A673 (cell line): ENCODE measurements at regions not wholly inside any gene's neighbourhood (a gene's known extent, or its start where the extent isn't known, plus 50 kb on each side); places are given as distances from the start of the nearest gene placed in this dataset.

Experiments
- BruUV-seq: library from RNA; stranded (reverse); fragments of 400-500 nt; replicated peaks from 2 replicates; lab custom pipeline; 2021; lab: Mats Ljungman, UMichigan
- CTCF ChIA-PET: fragments of 300-600 bp; sonication (Branson Sonifier 250); formaldehyde crosslinking; loops from one replicate; lab custom pipeline; 2022; ENCODE audit warnings: antibody characterized with exemption; lab: Charles Lee
- POLR2A ChIA-PET: fragments of 300-600 bp; sonication (Branson Sonifier 250); formaldehyde crosslinking; loops from one replicate; lab custom pipeline; 2022; ENCODE audit warnings: antibody characterized with exemption; ENCODE audit not compliant: low non-redundant PET; lab: Charles Lee
- DNase-seq: peaks from one replicate; pipeline ENCODE4 v3.0.0-alpha.2; 2015; ENCODE audit warnings: low spot score
- H3K27ac ChIP-seq: fragments of 200-600 bp; sonication (generic); 2 replicates; pipeline ENCODE4 v1.5.1; 2016; ENCODE audit warnings: mixed run types, low read depth, mild to moderate bottlenecking, mixed read lengths, antibody characterized with exemption, low read length; ENCODE audit not compliant: poor library complexity, severe bottlenecking
- H3K27me3 ChIP-seq: fragments of 200-600 bp; sonication (generic); replicated peaks from 2 replicates; pipeline ENCODE4 v1.6.1; 2017; ENCODE audit warnings: mixed run types, low read depth, mild to moderate bottlenecking, mixed read lengths, antibody characterized with exemption, low read length; ENCODE audit not compliant: insufficient read depth, poor library complexity
- H3K36me3 ChIP-seq: fragments of 200-600 bp; sonication (generic); 2 replicates; pipeline ENCODE4 v1.6.1; 2016; ENCODE audit warnings: mixed run types, mild to moderate bottlenecking, mixed read lengths, antibody characterized with exemption, low read length; ENCODE audit not compliant: insufficient read depth, poor library complexity, severe bottlenecking
- H3K4me1 ChIP-seq: fragments of 200-600 bp; sonication (generic); 2 replicates; pipeline ENCODE4 v1.6.1; 2017; ENCODE audit warnings: mixed run types, mild to moderate bottlenecking, mixed read lengths, antibody characterized with exemption, low read length; ENCODE audit not compliant: insufficient read depth, poor library complexity, severe bottlenecking
- H3K4me3 ChIP-seq: fragments of 200-600 bp; sonication (generic); 2 replicates; pipeline ENCODE4 v1.5.1; 2016; ENCODE audit warnings: low read depth, mixed run types, mild to moderate bottlenecking, mixed read lengths, low read length; ENCODE audit not compliant: poor library complexity, severe bottlenecking
- H3K9me3 ChIP-seq: fragments of 200-600 bp; sonication (generic); 2 replicates; pipeline ENCODE4 v1.6.1; 2016; ENCODE audit warnings: mixed run types, low read depth, mild to moderate bottlenecking, mixed read lengths, antibody characterized with exemption, low read length; ENCODE audit not compliant: poor library complexity, severe bottlenecking
- EZH2 ChIP-seq: fragments of 200-600 bp; sonication (generic); IDR thresholded peaks from 2 replicates; pipeline ENCODE4 v1.6.1; 2017; ENCODE audit warnings: borderline replicate concordance, low read depth, mild to moderate bottlenecking, mixed read lengths, antibody characterized with exemption, low read length; ENCODE audit not compliant: poor library complexity, severe bottlenecking
- intact Hi-C: fragments of 100-400 bp; cut with micrococcal nuclease; formaldehyde crosslinking; loops from one replicate; pipeline ENCODE4 v1.10.0; 2022; ENCODE audit not compliant: unreplicated experiment
- TF ChIP-seq, protein P1 (sequence below): fragments of 300-800, 200-600 bp; sonication (generic); conservative IDR thresholded peaks from 2 replicates; pipeline ENCODE4 v1.5.1; 2017; ENCODE audit warnings: low read depth, mild to moderate bottlenecking, antibody characterized with exemption, low read length, moderate library complexity, mixed read lengths

DNA sequence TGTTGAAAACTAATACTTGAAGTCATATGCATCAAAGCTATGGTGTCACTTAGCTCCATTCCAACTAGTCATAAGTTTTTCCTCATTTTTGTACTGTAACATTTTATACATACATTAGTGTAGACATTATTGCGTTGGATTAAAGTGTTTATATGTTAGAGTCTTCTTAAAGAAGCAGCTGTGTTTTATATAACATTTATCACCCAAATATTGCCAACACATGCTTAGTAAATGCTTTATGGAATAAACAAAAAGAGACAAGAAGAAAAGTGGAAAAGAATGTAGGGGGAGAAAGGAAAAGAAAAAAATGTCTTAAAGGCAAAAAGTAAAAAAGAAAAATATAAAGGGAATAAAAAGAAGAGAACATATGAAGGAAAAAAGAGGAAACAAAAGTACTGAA lies 1314.3 kb upstream of the CELF4 start:
- no peak overlapping the region for H3K27ac ChIP-seq
- H3K9me3 ChIP-seq, result no peaks in the 10 kb centered on the region
- ChIA-PET POLR2A (no interaction called here), CTCF (no interaction called here)
- intact Hi-C loops, result no loop called here
- no peak for TF ChIP-seq EZH2
- TF ChIP-seq, protein P1, sequence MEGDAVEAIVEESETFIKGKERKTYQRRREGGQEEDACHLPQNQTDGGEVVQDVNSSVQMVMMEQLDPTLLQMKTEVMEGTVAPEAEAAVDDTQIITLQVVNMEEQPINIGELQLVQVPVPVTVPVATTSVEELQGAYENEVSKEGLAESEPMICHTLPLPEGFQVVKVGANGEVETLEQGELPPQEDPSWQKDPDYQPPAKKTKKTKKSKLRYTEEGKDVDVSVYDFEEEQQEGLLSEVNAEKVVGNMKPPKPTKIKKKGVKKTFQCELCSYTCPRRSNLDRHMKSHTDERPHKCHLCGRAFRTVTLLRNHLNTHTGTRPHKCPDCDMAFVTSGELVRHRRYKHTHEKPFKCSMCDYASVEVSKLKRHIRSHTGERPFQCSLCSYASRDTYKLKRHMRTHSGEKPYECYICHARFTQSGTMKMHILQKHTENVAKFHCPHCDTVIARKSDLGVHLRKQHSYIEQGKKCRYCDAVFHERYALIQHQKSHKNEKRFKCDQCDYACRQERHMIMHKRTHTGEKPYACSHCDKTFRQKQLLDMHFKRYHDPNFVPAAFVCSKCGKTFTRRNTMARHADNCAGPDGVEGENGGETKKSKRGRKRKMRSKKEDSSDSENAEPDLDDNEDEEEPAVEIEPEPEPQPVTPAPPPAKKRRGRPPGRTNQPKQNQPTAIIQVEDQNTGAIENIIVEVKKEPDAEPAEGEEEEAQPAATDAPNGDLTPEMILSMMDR, result no peak
- no peaks in the 10 kb centered on the region for H3K36me3 ChIP-seq
- H3K4me3 ChIP-seq, result no peak overlapping the region
- no peaks in the 10 kb centered on the region for H3K4me1 ChIP-seq
- no TSS peak for BruUV-seq
- no peaks in the 10 kb centered on the region for H3K27me3 ChIP-seq
- no peak for DNase-seq

DNA sequence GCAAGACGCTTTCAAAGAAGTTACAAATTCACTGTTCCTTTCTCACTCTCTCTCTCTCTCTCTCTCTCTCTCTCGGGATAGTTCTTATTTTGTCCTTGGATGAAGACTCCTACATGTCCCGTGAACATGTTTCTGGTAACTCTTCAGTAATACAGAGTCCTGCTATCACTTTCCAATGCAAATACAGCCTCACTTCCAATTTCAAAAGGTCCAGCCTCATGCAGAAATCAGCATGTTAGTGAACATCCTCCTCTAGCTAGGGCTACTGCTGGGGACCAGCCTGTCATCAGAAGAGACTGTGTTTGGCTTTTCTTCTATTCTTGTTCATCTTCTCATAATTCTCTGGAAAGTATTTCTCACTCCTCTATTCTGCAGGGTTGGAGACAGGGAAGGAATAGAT lies 1306.7 kb upstream of the CELF4 start:
- Histone ChIP-seq H3K27ac (no peak overlapping the region), H3K4me3 (no peak overlapping the region), H3K4me1 (no peaks in the 10 kb centered on the region), H3K27me3 (no peaks in the 10 kb centered on the region), H3K9me3 (no peaks in the 10 kb centered on the region), H3K36me3 (no peaks in the 10 kb centered on the region)
- TF ChIP-seq, protein P1, result no peak
- no peak for TF ChIP-seq EZH2
- intact Hi-C loops, result no loop called here
- ChIA-PET CTCF (no interaction called here), POLR2A (no interaction called here)
- DNase-seq, result no peak
- BruUV-seq, result no TSS peak

DNA sequence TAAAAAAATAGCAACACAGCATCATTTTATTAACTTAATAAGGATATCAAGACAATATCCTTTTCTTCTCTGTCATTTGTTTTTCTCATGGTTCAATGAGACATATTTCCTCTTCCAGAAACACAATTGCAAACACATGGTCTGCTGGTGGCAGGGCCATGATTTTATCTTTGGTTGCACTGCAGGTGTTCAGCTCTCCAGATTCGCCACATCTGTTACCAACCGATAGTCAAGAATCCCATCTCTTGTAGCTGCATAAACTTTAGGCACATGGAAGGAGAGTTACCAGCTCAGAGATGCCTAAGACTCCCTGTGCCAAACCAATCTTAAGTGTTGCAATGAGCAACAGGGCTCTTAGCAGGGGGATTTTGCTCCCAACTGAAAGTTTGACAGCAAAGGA lies 1303.2 kb upstream of the CELF4 start:
- no peak for DNase-seq
- ChIA-PET CTCF (no interaction called here), POLR2A (no interaction called here)
- no peaks in the 10 kb centered on the region for H3K9me3 ChIP-seq
- H3K36me3 ChIP-seq, result no peaks in the 10 kb centered on the region
- TF ChIP-seq, protein P1, result no peak
- TF ChIP-seq EZH2, result no peak
- no peaks in the 10 kb centered on the region for H3K4me1 ChIP-seq
- BruUV-seq, result no TSS peak
- H3K4me3 ChIP-seq, result no peak overlapping the region
- intact Hi-C loops, result no loop called here
- H3K27ac ChIP-seq, result no peak overlapping the region
- no peaks in the 10 kb centered on the region for H3K27me3 ChIP-seq
